GM12878 (cell line): ENCODE measurements at regions not wholly inside any gene's neighbourhood (a gene's known extent, or its start where the extent isn't known, plus 50 kb on each side); places are given as distances from the start of the nearest gene placed in this dataset.

Source experiments
- ATAC-seq: fragments of 200-7000 bp; cut with Tn5 transposase; 3 replicates; pipeline ENCODE4 v1.9.1; 2020; ENCODE audit warnings: mild to moderate bottlenecking, moderate library complexity
- BruUV-seq: library from RNA; stranded (reverse); fragments of 400-500 nt; replicated peaks from 2 replicates; lab custom pipeline; 2021; lab: Mats Ljungman, UMichigan
- CTCF ChIA-PET: fragments of 300-600 bp; sonication (Branson Sonifier 250); formaldehyde crosslinking; extraction: SDS; loops from one replicate; lab custom pipeline; 2021; ENCODE audit warnings: inconsistent platforms; lab: Yijun Ruan, JAX
- POLR2A ChIA-PET: fragments of 350-600 bp; formaldehyde crosslinking; extraction: SDS; loops from one replicate; lab custom pipeline; 2021; ENCODE audit warnings: inconsistent platforms; lab: Charles Lee
- RAD21 ChIA-PET: fragments of 300-600 bp; sonication (Branson Sonifier 250); formaldehyde crosslinking; loops from one replicate; lab custom pipeline; 2023; ENCODE audit warnings: antibody characterized with exemption; ENCODE audit not compliant: unreplicated experiment; lab: Charles Lee
- SMC1A ChIA-PET: fragments of 300-600 bp; sonication (Branson Sonifier 250); formaldehyde crosslinking; loops from one replicate; lab custom pipeline; 2023; ENCODE audit not compliant: unreplicated experiment, uncharacterized antibody; lab: Charles Lee
- DNase-seq: peaks from one replicate; pipeline ENCODE4 v3.0.0-alpha.2; 2011; ENCODE audit warnings: low read depth, low spot score
- FAIRE-seq: peaks from 3 replicates; lab custom pipeline; 2011; peaks lifted over from hg19 to GRCh38; lab: Jason Lieb, UNC
- H2AFZ ChIP-seq: 2 replicates; pipeline ENCODE4 v1.6.0; 2011; ENCODE audit warnings: low read depth, low read length, control low read depth; ENCODE audit not compliant: control insufficient read depth
- H3K27ac ChIP-seq: 2 replicates; pipeline ENCODE4 v1.5.1; 2011; ENCODE audit warnings: control low read depth; ENCODE audit not compliant: control insufficient read depth, insufficient read depth
- H3K27me3 ChIP-seq, 2 experiments: replicated peaks in 1 of 2; 2 replicates each; pipeline versions ENCODE4 v1.6.0 to v1.6.1; 2011; ENCODE audit warnings: low read length in 1 of 2; ENCODE audit not compliant: control insufficient read depth in 2 of 2, insufficient read depth in 2 of 2
- H3K36me3 ChIP-seq, 2 experiments: 2 replicates each; pipeline ENCODE4 v1.5.1; 2011; ENCODE audit warnings: low read length in 1 of 2; ENCODE audit not compliant: control insufficient read depth in 2 of 2, insufficient read depth in 2 of 2
- H3K4me1 ChIP-seq: 2 replicates; pipeline ENCODE4 v1.6.1; 2011; ENCODE audit warnings: mild to moderate bottlenecking, low read length, moderate library complexity, mixed read lengths; ENCODE audit not compliant: control insufficient read depth, insufficient read depth
- H3K4me2 ChIP-seq: 2 replicates; pipeline ENCODE4 v1.6.0; 2011; ENCODE audit warnings: control low read depth; ENCODE audit not compliant: control insufficient read depth, insufficient read depth
- H3K4me3 ChIP-seq: fragments of 200-600 bp; sonication (generic); 2 replicates; pipeline ENCODE4 v1.5.1; 2016
- H3K79me2 ChIP-seq: 2 replicates; pipeline ENCODE4 v1.6.0; 2011; ENCODE audit warnings: low read length; ENCODE audit not compliant: control insufficient read depth, insufficient read depth
- H3K9ac ChIP-seq: 2 replicates; pipeline ENCODE4 v1.8.0; 2011; ENCODE audit warnings: low read length, control low read depth, mixed read lengths; ENCODE audit not compliant: control insufficient read depth, insufficient read depth
- H3K9me3 ChIP-seq: replicated peaks from 3 replicates; pipeline ENCODE4 v1.5.1; 2011; ENCODE audit warnings: mild to moderate bottlenecking, low read length; ENCODE audit not compliant: control insufficient read depth, insufficient read depth
- H4K20me1 ChIP-seq: 2 replicates; pipeline ENCODE4 v1.6.0; 2011; ENCODE audit not compliant: control insufficient read depth, insufficient read depth
- BCL3 ChIP-seq: IDR thresholded peaks from 2 replicates; pipeline ENCODE4 v1.6.1; 2011; ENCODE audit warnings: borderline replicate concordance, low read depth, mild to moderate bottlenecking, moderate library complexity, low read length; ENCODE audit not compliant: insufficient read depth, poor library complexity, severe bottlenecking
- CHD1 ChIP-seq: IDR thresholded peaks from 2 replicates; pipeline ENCODE4 v1.6.1; 2012; ENCODE audit warnings: low read depth, low read length, improper control_type of control experiment
- IKZF1 ChIP-seq: fragments of 450-650 bp; conservative IDR thresholded peaks from 2 replicates; pipeline ENCODE4 v1.6.1; 2017; ENCODE audit warnings: antibody characterized with exemption, mild to moderate bottlenecking
- IRF4 ChIP-seq: IDR thresholded peaks from 2 replicates; pipeline ENCODE4 v1.6.1; 2011; ENCODE audit warnings: low read depth, low read length
- KAT2A ChIP-seq: conservative IDR thresholded peaks from 2 replicates; pipeline ENCODE4 v1.6.1; 2011; ENCODE audit warnings: low read depth, low read length; ENCODE audit not compliant: control insufficient read depth
- MYC ChIP-seq: IDR thresholded peaks from 2 replicates; pipeline ENCODE4 v1.6.1; 2011; ENCODE audit warnings: mild to moderate bottlenecking, low read length, moderate library complexity, inconsistent platforms; ENCODE audit not compliant: insufficient read depth, insufficient replicate concordance, insufficient read length, severe bottlenecking
- PAX8 ChIP-seq: fragments of 450-650 bp; IDR thresholded peaks from 2 replicates; pipeline ENCODE4 v1.6.1; 2017; ENCODE audit warnings: mild to moderate bottlenecking, moderate library complexity
- POLR2AphosphoS2 ChIP-seq: IDR thresholded peaks from 2 replicates; pipeline ENCODE4 v1.6.1; 2011; ENCODE audit warnings: low read depth, mild to moderate bottlenecking, low read length, improper control_type of control experiment, moderate library complexity
- POU2F2 ChIP-seq: IDR thresholded peaks from 3 replicates; pipeline ENCODE4 v1.6.1; 2011; ENCODE audit warnings: low read depth, mild to moderate bottlenecking, low read length, borderline replicate concordance
- SREBF1 ChIP-seq: IDR thresholded peaks from 2 replicates; pipeline ENCODE4 v1.6.1; 2012; ENCODE audit warnings: mild to moderate bottlenecking, low read length
- YY1 ChIP-seq: IDR thresholded peaks from 2 replicates; pipeline ENCODE4 v1.6.1; 2011; ENCODE audit warnings: low read depth, mild to moderate bottlenecking, low read length
- ZBTB11 ChIP-seq: fragments of 450-650 bp; formaldehyde crosslinking; IDR thresholded peaks from 2 replicates; pipeline ENCODE4 v1.5.0; 2022; ENCODE audit warnings: mild to moderate bottlenecking, missing genetic modification characterization
- ZNF687 ChIP-seq: fragments of 450-650 bp; IDR thresholded peaks from 2 replicates; pipeline ENCODE4 v1.6.1; 2017; ENCODE audit warnings: mild to moderate bottlenecking, moderate library complexity
- WGBS: methylation state at CpG from one replicate; pipeline ENCODE4 v1.1.6; 2016; ENCODE audit warnings: low lambda C conversion rate; ENCODE audit not compliant: insufficient replicate concordance, insufficient coverage; ENCODE audit errors: missing lambda C conversion rate; 5-methylcytosine and 5-hydroxymethylcytosine counted together
- in situ Hi-C: fragments of 300-500 bp; cut with MboI; formaldehyde crosslinking; loops from 9 replicates; pipeline ENCODE4 v1.14.3; 2018; ENCODE audit warnings: mixed read lengths
- intact Hi-C: fragments of 100-400 bp; cut with micrococcal nuclease; formaldehyde crosslinking; loops from one replicate; pipeline ENCODE4 v1.14.2; 2022; ENCODE audit not compliant: unreplicated experiment

- no peak for TF ChIP-seq ZBTB11
- TF ChIP-seq, all 136 proteins: peak for 0
These were observed 226.2 kb upstream of the ARID1B start (continued) for GRCh38 chr6:156550949-156551348.

GRCh38 chr6:156545931-156546330 is 231.2 kb upstream of the ARID1B start:
- H3K4me1 ChIP-seq = no peaks in the 10 kb centered on the region; the same call in 1 of the 2 replicates
- intact Hi-C loops = no loop called here
- H2AFZ ChIP-seq = no peak overlapping the region
- no peak for FAIRE-seq
- ChIA-PET RAD21 (no interaction called here), SMC1A (no interaction called here), CTCF (no interaction called here), POLR2A (no interaction called here)
- no peak overlapping the region for H3K4me2 ChIP-seq
- no peaks in the 10 kb centered on the region for H3K79me2 ChIP-seq
- H3K4me3 ChIP-seq = no peak overlapping the region
- H3K36me3 ChIP-seq = no peaks in the 10 kb centered on the region
- TF ChIP-seq IRF4 (no peak), PAX8 (no peak), POU2F2 (no peak), CHD1 (no peak), SREBF1 (no peak), KAT2A (no peak), BCL3 (no peak), MYC (no peak), ZNF687 (no peak), IKZF1 (no peak), POLR2AphosphoS2 (no peak), YY1 (no peak)
- no peaks in the 10 kb centered on the region for H4K20me1 ChIP-seq
- in situ Hi-C loops = no loop called here
- WGBS = 32% methylated on average over 3 of the region's 3 CpGs
- ATAC-seq = no peak
- H3K27me3 ChIP-seq = peaks cover 0 to 6% of the 10 kb centered on the region in 2 experiments; a peak in 2 of 4 replicates
- H3K9me3 ChIP-seq = no peaks in the 10 kb centered on the region
- BruUV-seq = no TSS peak
- H3K27ac ChIP-seq = no peak overlapping the region
- DNase-seq = no peak
- no peak overlapping the region for H3K9ac ChIP-seq
